CD4-positive, alpha-beta T cell treated with Interleukin-6 at 100 ng/mL for 8 hours (primary cell): ENCODE measurements at regions not wholly inside any gene's neighbourhood (a gene's known extent, or its start where the extent isn't known, plus 50 kb on each side); places are given as distances from the start of the nearest gene placed in this dataset.

Experiments used
- DNase-seq: peaks from one replicate; pipeline ENCODE4 v3.0.0-alpha.2; 2020; ENCODE audit warnings: mixed read lengths, low spot score

- no peak for DNase-seq
Observed at GRCh38 chr13:107743983-107744382, 471.4 kb downstream of the LIG4 start.

DNA sequence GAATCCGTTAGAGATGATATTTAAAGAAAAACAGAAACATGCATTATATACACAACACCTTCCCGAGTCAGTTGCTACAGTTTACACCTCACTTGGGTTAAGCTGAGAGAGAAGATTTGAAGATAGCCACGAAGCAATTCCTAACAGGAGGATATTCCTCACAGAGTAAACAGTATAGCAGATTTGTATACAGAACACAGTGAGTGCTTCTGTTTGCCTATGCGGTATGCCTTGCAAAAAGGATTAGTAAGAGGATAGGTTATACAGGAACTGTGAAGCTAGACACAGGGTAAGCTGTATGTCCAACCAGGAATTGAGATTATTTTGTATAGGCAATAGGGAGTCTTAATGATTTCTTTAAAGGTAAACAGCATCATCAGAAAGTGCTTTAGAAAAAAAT is 471.8 kb downstream of the LIG4 start:
- DNase-seq = no peak

DNA sequence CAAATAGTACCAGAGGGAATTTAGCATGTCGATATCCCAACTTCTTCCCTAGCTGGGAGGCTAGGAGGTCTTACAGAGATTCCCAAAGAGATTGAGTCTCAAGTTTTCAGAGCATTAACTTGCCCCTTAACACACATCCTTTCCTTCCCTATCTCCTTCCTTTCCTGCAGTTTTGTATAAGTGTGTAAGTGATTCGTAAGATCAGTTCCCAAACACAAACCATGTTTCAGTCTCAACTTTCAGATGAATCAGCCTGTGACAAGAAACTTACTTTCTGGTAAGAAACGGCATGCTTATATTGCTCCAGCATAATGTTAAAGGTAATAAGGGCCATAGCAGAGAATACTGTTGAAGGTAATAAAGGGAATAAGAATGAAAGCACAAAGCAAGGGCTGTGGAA is 472.2 kb downstream of the LIG4 start:
- no peak for DNase-seq

- no peak for DNase-seq
Observed at GRCh38 chr13:107742544-107742943, 472.8 kb downstream of the LIG4 start.

DNA sequence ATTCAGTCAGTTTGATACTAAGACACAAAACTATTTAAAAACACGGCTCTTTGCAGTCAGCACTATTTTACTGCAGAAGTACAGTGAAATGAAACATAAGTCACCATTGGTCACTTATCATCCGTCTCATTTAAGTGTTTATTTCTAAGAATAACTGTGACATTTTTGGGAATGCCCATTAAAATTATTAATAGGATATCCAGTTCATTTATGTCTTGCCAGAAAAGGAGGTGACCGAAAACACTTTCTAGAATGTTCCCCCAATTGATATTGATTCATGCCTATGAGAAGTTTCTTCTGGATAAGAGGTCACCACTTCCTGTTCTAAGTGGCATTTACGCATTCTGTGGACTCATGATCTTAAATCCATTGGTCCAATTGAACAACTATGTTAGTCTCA is 477.3 kb downstream of the LIG4 start:
- no peak for DNase-seq

GRCh38 chr13:107736731-107737130 is 478.6 kb downstream of the LIG4 start:
- no peak for DNase-seq

DNA sequence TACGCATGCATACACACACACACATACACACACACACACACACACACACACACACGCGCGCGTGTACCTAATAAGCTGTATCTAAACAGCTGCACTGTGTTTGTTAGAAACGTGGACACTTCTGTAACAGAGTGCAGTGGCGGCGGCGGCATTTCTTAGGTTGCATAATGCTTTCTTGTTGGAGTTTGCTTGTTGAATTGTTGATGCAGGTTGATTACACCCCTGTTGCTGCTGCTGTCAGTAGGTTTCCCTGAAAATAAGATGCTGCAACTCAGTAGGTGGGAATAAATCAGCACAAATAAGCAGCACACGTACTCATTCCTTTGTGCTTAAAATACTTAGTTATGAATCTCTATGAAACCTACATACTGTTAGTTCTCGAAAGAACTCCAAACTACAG is 479.2 kb downstream of the LIG4 start:
- DNase-seq = no peak

- no peak for DNase-seq
Observed at GRCh38 chr13:107734891-107735625, 480.3 kb downstream of the LIG4 start.

DNA sequence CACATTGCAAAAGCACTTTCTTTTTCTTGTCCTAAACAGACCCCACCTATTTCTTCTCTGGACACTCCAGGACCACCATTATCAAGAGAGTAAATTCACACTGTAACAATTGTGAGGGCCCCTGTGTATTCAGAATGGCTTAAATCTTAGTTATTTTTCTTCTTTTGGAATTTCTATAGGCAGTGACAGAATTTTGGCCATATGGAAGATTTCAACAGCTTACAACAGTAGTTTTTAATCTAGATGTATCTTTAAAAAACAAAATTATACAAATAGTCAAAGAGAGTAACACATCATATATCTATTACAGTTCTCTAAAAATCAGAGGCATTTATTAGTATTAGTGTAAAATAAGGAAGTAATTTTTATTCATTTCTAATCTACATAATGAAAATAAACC is 482.1 kb downstream of the LIG4 start:
- DNase-seq = no peak

DNA sequence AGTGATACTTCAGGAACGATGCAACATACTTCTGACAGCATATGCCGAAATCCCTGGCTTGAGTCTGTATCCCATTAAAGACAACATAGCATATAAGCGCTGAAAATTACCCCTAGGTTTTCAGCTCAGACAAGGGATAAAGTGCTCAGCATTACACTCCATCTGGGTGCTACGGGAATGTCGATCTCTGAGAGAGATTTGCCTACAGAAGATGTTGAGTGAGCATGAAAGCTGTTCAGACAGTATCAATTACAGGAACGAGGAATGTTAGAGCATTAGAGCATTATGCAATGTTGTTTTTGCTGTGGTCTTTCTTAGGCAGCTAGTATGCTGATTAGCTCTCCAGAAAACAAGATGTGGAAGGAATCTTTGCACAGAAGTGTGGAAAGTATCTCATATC is 484.5 kb downstream of the LIG4 start:
- no peak for DNase-seq

DNA sequence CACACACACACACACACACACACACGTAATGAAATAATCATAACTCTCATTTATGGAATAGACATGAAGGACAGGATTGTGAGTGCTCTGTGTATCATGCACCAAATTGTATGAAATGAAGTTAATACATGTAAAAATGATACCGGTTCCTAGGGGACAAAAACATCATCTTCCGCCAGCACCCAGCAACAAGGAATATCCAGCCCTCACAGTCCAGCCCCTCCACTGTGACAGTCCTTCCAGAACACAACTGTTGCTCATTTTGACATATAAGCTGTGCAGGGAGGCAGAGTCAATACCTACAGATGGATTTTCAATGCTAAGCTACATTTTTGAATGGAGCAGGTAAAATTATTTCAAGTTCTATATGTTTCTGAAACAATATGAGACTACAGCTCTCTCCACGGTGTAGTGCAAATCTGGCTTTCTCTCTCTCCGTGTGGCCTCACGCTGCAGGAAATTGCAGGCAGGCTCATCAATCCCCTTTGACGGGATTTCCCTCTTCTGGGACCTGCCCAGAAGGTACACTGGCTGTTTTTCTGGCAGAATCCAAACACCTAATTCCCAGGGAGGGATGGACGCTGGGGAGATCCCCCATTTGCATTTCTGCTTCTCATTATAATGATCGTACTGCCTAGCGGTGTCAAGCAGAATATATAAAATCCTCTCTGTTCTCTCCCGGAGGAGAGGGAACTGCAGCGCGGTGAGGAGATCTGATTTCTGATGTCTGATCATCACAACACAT is 494.0 kb downstream of the LIG4 start:
- no peak for DNase-seq

DNA sequence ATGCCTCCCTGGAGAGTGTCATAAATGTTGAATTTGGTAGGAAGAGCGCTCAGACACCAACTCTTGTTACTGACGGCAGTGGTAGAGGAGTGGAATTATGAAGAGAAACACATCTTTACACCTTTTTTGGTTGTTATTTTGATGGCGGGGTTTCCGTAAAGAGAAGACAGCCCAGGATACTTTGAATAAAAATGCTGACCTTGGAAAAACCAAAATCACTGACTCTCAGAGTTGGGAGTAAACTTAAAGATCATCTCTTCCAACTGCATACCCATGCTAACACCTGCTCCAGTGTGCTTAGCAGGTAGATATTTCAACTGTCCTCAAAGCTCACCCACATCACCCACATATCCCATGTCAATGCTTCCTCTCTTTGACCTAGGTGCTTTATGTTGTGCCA is 498.6 kb downstream of the LIG4 start:
- no peak for DNase-seq

DNA sequence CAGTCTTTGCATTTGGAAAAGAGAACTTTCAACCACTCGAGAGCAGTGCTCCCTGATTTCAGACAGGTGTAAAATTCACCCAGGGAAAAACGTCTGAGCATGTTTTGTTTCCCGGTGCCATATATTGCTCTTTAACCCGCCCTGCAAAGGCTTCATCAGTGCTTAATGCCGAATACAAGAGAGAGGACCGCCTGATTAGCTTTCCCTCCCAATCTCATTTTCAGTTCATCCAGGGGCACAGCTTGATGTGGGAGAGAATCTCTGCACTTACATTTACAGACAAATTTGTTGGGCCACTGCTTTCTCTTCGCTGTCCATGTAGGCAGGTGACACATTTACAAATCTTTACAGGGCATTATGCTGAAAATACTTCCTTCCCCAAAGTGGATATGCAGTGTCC is 499.1 kb downstream of the LIG4 start:
- DNase-seq = no peak

GRCh38 chr13:107715496-107715895 is 499.8 kb downstream of the LIG4 start:
- no peak for DNase-seq

- no peak for DNase-seq
Observed at GRCh38 chr13:107713314-107713713, 502.0 kb downstream of the LIG4 start.

- DNase-seq = no peak
Observed at GRCh38 chr13:107712145-107712860, 503.0 kb downstream of the LIG4 start.

DNA sequence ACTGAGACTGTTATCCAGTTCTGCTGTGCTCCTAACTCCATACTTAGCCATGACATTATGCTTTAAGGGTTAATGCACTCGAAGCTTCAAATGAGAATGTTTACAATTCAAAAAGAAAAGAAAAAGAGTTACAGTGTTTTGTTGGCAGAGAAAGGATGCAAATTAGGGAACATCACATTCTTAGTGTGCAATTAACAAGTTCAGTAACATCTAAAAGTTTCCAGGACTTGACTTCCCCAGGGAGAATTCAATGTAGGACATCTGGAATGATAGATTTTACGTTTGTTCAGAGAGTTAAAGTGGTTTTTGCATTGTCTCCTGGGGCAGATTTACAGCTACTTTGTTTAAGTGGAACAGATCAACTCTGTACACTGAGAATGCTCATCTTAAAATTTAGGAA is 525.2 kb downstream of the LIG4 start:
- DNase-seq = no peak

GRCh38 chr13:107685876-107686275 is 529.5 kb downstream of the LIG4 start:
- DNase-seq = no peak

GRCh38 chr13:107681600-107681999 is 533.7 kb downstream of the LIG4 start:
- DNase-seq = no peak

DNA sequence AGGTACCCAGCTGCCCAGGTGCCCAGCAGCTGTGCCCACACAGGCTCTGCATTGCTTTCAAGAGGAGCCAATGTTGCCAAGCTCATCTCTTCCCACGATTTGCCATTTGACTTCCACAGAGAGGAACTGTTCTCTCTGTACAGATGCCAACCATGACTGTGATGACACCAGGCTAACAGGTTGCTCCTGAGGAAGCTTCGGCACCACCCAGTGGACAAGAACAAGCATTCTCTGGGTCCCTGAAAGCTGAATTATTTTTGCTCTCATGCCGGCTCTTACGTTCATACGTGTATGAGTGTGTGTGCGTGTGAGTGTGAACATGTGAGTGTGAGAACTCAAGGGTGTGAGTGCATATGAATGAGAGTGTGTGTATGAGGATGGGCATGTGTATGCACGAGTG is 535.2 kb downstream of the LIG4 start:
- no peak for DNase-seq

- DNase-seq = no peak
Observed at GRCh38 chr13:107678075-107678689, 537.2 kb downstream of the LIG4 start.

DNA sequence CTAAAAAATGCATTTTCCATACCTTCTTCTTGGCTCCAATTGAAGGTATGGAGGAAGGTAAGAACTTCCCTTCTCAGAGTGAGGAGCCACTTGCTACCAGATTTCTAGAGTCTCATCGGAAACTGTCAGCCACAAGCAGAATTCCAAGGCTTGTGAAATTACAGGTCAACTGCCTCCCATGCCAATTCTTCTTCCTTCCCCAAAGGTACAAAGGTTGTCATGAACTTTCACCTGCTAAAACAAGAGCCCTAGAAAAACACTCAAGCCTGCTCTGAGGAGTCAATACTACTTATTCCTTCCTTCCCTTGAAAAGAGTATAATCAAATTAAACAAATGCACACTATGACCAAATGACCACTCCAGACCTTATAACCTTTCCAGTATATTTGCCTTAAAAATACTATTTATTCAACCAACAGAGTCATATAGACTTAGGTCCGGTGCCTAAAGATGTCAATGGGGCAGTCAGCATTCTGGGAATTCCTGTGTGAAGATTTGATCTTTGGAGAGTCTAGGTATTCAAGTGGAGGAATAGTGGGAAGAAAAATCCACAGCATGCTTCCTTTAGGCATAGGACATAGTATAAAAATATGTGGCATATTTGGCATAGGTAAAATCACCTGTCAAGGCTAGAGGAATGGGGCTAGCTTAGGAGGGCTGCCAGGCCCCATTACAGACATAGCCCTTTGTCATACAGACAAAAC is 539.3 kb downstream of the LIG4 start:
- no peak for DNase-seq
